ENCODE measurements at regions not wholly inside any gene's neighbourhood (a gene's known extent, or its start where the extent isn't known, plus 50 kb on each side); places are given as distances from the start of the nearest gene placed in this dataset.

GRCh38 chr4:1572964-1573720 is 111.0 kb downstream of the FAM53A start:
- no peaks in the 10 kb centered on the region for H3K36me3 ChIP-seq (ENCODE audit: low read depth, low read length)
- no peak overlapping the region for H3K9ac ChIP-seq (ENCODE audit: low read length)
- POLR2A ChIA-PET (ENCODE audit: unreplicated experiment): interaction anchor here (0.6 kb wide), 1 partner anchor 9 kb away, joined by 7 read pairs; no protein-coding TSS in a partner anchor
- H3K27ac ChIP-seq (ENCODE audit: low read length): no peak overlapping the region
- no peak overlapping the region for H3K4me2 ChIP-seq (ENCODE audit: low read length)
- H3K27me3 ChIP-seq (ENCODE audit: low read length): no peaks in the 10 kb centered on the region
- H3K9me3 ChIP-seq (ENCODE audit: low read length): no peaks in the 10 kb centered on the region
- no peaks in the 10 kb centered on the region for H3K79me2 ChIP-seq (ENCODE audit: low read length)
- intact Hi-C loops (cut with micrococcal nuclease): no loop called here
- H3F3A ChIP-seq (ENCODE audit: low read length, unreplicated experiment): no peaks in the 10 kb centered on the region
- CTCF ChIA-PET: interaction anchor here (0.8 kb wide), 1 partner anchor 560 kb away, joined by 4 read pairs; no protein-coding TSS in a partner anchor
- ATAC-seq (no peak), DNase-seq (no peak)
- TF ChIP-seq, protein P1, sequence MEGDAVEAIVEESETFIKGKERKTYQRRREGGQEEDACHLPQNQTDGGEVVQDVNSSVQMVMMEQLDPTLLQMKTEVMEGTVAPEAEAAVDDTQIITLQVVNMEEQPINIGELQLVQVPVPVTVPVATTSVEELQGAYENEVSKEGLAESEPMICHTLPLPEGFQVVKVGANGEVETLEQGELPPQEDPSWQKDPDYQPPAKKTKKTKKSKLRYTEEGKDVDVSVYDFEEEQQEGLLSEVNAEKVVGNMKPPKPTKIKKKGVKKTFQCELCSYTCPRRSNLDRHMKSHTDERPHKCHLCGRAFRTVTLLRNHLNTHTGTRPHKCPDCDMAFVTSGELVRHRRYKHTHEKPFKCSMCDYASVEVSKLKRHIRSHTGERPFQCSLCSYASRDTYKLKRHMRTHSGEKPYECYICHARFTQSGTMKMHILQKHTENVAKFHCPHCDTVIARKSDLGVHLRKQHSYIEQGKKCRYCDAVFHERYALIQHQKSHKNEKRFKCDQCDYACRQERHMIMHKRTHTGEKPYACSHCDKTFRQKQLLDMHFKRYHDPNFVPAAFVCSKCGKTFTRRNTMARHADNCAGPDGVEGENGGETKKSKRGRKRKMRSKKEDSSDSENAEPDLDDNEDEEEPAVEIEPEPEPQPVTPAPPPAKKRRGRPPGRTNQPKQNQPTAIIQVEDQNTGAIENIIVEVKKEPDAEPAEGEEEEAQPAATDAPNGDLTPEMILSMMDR (conservative IDR thresholded peaks at IDR 0.05; ENCODE audit: low read depth, low read length): no peak
- TF ChIP-seq EZH2 (IDR thresholded peaks at IDR 0.05; ENCODE audit: low read length, unreplicated experiment) (no peak), EZH2phosphoT487 (IDR thresholded peaks at IDR 0.05; ENCODE audit: borderline replicate concordance, low read length) (no peak)
- H3K4me3 ChIP-seq (ENCODE audit: low read length): no peak overlapping the region
- no peaks in the 10 kb centered on the region for H3K9me2 ChIP-seq (replicated peaks; ENCODE audit: low read length)
- BruUV-seq (replicated peaks): no TSS peak
- no peaks in the 10 kb centered on the region for H4K20me1 ChIP-seq (ENCODE audit: low read length)
- H2AFZ ChIP-seq (ENCODE audit: low read length): no peak overlapping the region
- H3K4me1 ChIP-seq (ENCODE audit: insufficient read depth, low read length): no peaks in the 10 kb centered on the region

- ChIA-PET CTCF (no interaction called here), POLR2A (ENCODE audit: unreplicated experiment) (no interaction called here)
- intact Hi-C loops (cut with micrococcal nuclease): no loop called here
- H3K4me3 ChIP-seq (ENCODE audit: low read length): no peak overlapping the region
- BruUV-seq (replicated peaks): no TSS peak
- H3F3A ChIP-seq (ENCODE audit: low read length, unreplicated experiment): no peaks in the 10 kb centered on the region
- no peaks in the 10 kb centered on the region for H3K27me3 ChIP-seq (ENCODE audit: low read length)
- no peak overlapping the region for H3K4me2 ChIP-seq (ENCODE audit: low read length)
- no peaks in the 10 kb centered on the region for H3K79me2 ChIP-seq (ENCODE audit: low read length)
- H4K20me1 ChIP-seq (ENCODE audit: low read length): no peaks in the 10 kb centered on the region
- DNase-seq: no peak
- H3K9me3 ChIP-seq (ENCODE audit: low read length): no peaks in the 10 kb centered on the region
- H3K36me3 ChIP-seq (ENCODE audit: low read depth, low read length): no peaks in the 10 kb centered on the region
- ATAC-seq: no peak
- H3K9me2 ChIP-seq (replicated peaks; ENCODE audit: low read length): no peaks in the 10 kb centered on the region
- TF ChIP-seq EZH2phosphoT487 (IDR thresholded peaks at IDR 0.05; ENCODE audit: borderline replicate concordance, low read length): no peak
- TF ChIP-seq EZH2 (IDR thresholded peaks at IDR 0.05; ENCODE audit: low read length, unreplicated experiment): no peak
- TF ChIP-seq, protein P1 (conservative IDR thresholded peaks at IDR 0.05; ENCODE audit: low read depth, low read length): no peak
- no peak overlapping the region for H3K27ac ChIP-seq (ENCODE audit: low read length)
- H3K4me1 ChIP-seq (ENCODE audit: insufficient read depth, low read length): no peaks in the 10 kb centered on the region
- H2AFZ ChIP-seq (ENCODE audit: low read length): no peak overlapping the region
- no peak overlapping the region for H3K9ac ChIP-seq (ENCODE audit: low read length)
Observed at GRCh38 chr4:1572521-1572920, 111.6 kb downstream of the FAM53A start.

- Histone ChIP-seq H3K27ac (ENCODE audit: low read length) (no peak overlapping the region), H3K9me3 (ENCODE audit: low read length) (no peaks in the 10 kb centered on the region), H3K9me2 (replicated peaks; ENCODE audit: low read length) (no peaks in the 10 kb centered on the region), H3K27me3 (ENCODE audit: low read length) (no peaks in the 10 kb centered on the region), H3K79me2 (ENCODE audit: low read length) (no peaks in the 10 kb centered on the region), H3F3A (ENCODE audit: low read length, unreplicated experiment) (no peaks in the 10 kb centered on the region), H3K4me1 (ENCODE audit: insufficient read depth, low read length) (no peaks in the 10 kb centered on the region), H3K36me3 (ENCODE audit: low read depth, low read length) (no peaks in the 10 kb centered on the region), H2AFZ (ENCODE audit: low read length) (no peak overlapping the region), H4K20me1 (ENCODE audit: low read length) (no peaks in the 10 kb centered on the region), H3K4me2 (ENCODE audit: low read length) (no peak overlapping the region), H3K9ac (ENCODE audit: low read length) (no peak overlapping the region), H3K4me3 (ENCODE audit: low read length) (no peak overlapping the region)
- no TSS peak for BruUV-seq (replicated peaks)
- ChIA-PET CTCF (no interaction called here), POLR2A (ENCODE audit: unreplicated experiment) (no interaction called here)
- intact Hi-C loops (cut with micrococcal nuclease): no loop called here
- TF ChIP-seq EZH2phosphoT487 (IDR thresholded peaks at IDR 0.05; ENCODE audit: borderline replicate concordance, low read length) (no peak), EZH2 (IDR thresholded peaks at IDR 0.05; ENCODE audit: low read length, unreplicated experiment) (no peak)
- TF ChIP-seq, protein P1 (conservative IDR thresholded peaks at IDR 0.05; ENCODE audit: low read depth, low read length): no peak
- DNase-seq (no peak), ATAC-seq (no peak)
Observed at GRCh38 chr4:1572010-1572385, 112.1 kb downstream of the FAM53A start.

Data from PC-3 (cell line).